ENCODE measurements at regions not wholly inside any gene's neighbourhood (a gene's known extent, or its start where the extent isn't known, plus 50 kb on each side); places are given as distances from the start of the nearest gene placed in this dataset.

- no peak for DNase-seq (ENCODE audit: low read depth in 2 of 2)
Measured at GRCh38 chr9:28600226-28600625, 1026.9 kb upstream of the C9orf72 start.

- no peak for DNase-seq (ENCODE audit: low read depth in 2 of 2)
Measured at GRCh38 chr9:28607843-28608242, 1034.6 kb upstream of the C9orf72 start.

- no peak for DNase-seq (ENCODE audit: low read depth in 2 of 2)
Measured at GRCh38 chr9:28610339-28610738, 1037.1 kb upstream of the C9orf72 start.

GRCh38 chr9:28616310-28616709 is 1043.0 kb upstream of the C9orf72 start:
- DNase-seq (ENCODE audit: low read depth in 2 of 2), result no peak

GRCh38 chr9:28620011-28620410 is 1046.7 kb upstream of the C9orf72 start:
- DNase-seq (ENCODE audit: low read depth in 2 of 2), result no peak

GRCh38 chr9:28620661-28621060 is 1047.4 kb upstream of the C9orf72 start:
- no peak for DNase-seq (ENCODE audit: low read depth in 2 of 2)

- DNase-seq (ENCODE audit: low read depth in 2 of 2), result no peak
Measured at GRCh38 chr9:28624771-28625170, 1051.5 kb upstream of the C9orf72 start.

- DNase-seq (ENCODE audit: low read depth in 2 of 2), result no peak
Measured at GRCh38 chr9:28628031-28628430, 1054.8 kb upstream of the C9orf72 start.

- no peak for DNase-seq (ENCODE audit: low read depth in 2 of 2)
Measured at GRCh38 chr9:28648723-28649122, 1075.4 kb upstream of the C9orf72 start.

- no peak for DNase-seq (ENCODE audit: low read depth in 2 of 2)
Measured at GRCh38 chr9:28650327-28650726, 1077.0 kb upstream of the C9orf72 start.

GRCh38 chr9:28651050-28651722 is 1077.9 kb upstream of the C9orf72 start:
- DNase-seq (ENCODE audit: low read depth in 2 of 2), result no peak

- DNase-seq (ENCODE audit: low read depth in 2 of 2), result no peak
Measured at GRCh38 chr9:28653216-28653615, 1079.9 kb upstream of the C9orf72 start.

- no peak for DNase-seq (ENCODE audit: low read depth in 2 of 2)
Measured at GRCh38 chr9:28656727-28657126, 1083.4 kb upstream of the C9orf72 start.

GRCh38 chr9:28661853-28662252 is 1088.6 kb upstream of the C9orf72 start:
- DNase-seq (ENCODE audit: low read depth in 2 of 2), result no peak

- DNase-seq (ENCODE audit: low read depth in 2 of 2), result no peak
Measured at GRCh38 chr9:28662675-28663074, 1089.4 kb upstream of the C9orf72 start.

GRCh38 chr9:28668158-28668557 is 1094.9 kb upstream of the C9orf72 start:
- DNase-seq (ENCODE audit: low read depth in 2 of 2), result no peak

- DNase-seq (ENCODE audit: low read depth in 2 of 2), result no peak
Measured at GRCh38 chr9:28671000-28671399, 1097.7 kb upstream of the C9orf72 start.

GRCh38 chr9:28678097-28678496 is 1104.8 kb upstream of the C9orf72 start:
- DNase-seq (ENCODE audit: low read depth in 2 of 2), result no peak

GRCh38 chr9:28688172-28688571 is 1114.9 kb upstream of the C9orf72 start:
- DNase-seq (ENCODE audit: low read depth in 2 of 2), result no peak

GRCh38 chr9:28692012-28692411 is 1118.7 kb upstream of the C9orf72 start:
- no peak for DNase-seq (ENCODE audit: low read depth in 2 of 2)

- no peak for DNase-seq (ENCODE audit: low read depth in 2 of 2)
Measured at GRCh38 chr9:28696960-28697359, 1123.7 kb upstream of the C9orf72 start.

GRCh38 chr9:28699632-28700031 is 1126.4 kb upstream of the C9orf72 start:
- DNase-seq (ENCODE audit: low read depth in 2 of 2), result no peak

- no peak for DNase-seq (ENCODE audit: low read depth in 2 of 2)
Measured at GRCh38 chr9:28707616-28708015, 1134.3 kb upstream of the C9orf72 start.

GRCh38 chr9:28714188-28714587 is 1140.9 kb upstream of the C9orf72 start:
- no peak for DNase-seq (ENCODE audit: low read depth in 2 of 2)

All from stimulated activated CD4-positive, alpha-beta T cell treated with anti-CD3 and anti-CD28 coated beads, Interleukin-1b, Interleukin-23, amount 100 ng/mL, for 4 hours (primary cell).